IPS-20b (cell line): ENCODE measurements at regions not wholly inside any gene's neighbourhood (a gene's known extent, or its start where the extent isn't known, plus 50 kb on each side); places are given as distances from the start of the nearest gene placed in this dataset.
"Not testable (repeated sequence)": the region's sequence is repeated elsewhere in the genome, so short reads cannot be mapped to it uniquely, and the experiment has no call there.

Experiments used
- H3K27ac ChIP-seq: one replicate; pipeline ENCODE4 v1.5.1; 2013; ENCODE audit warnings: low read length
- H3K27me3 ChIP-seq: 2 replicates; pipeline ENCODE4 v1.6.1; 2013; ENCODE audit warnings: mild to moderate bottlenecking, low read length, inconsistent platforms; ENCODE audit not compliant: insufficient read depth
- H3K36me3 ChIP-seq: 2 replicates; pipeline ENCODE4 v1.6.1; 2013; ENCODE audit warnings: low read depth, mild to moderate bottlenecking, inconsistent platforms, low read length, moderate library complexity; ENCODE audit not compliant: insufficient read depth
- H3K4me1 ChIP-seq: 2 replicates; pipeline ENCODE4 v1.6.1; 2013; ENCODE audit warnings: mild to moderate bottlenecking, control low read depth, inconsistent platforms, low read length, moderate library complexity; ENCODE audit not compliant: insufficient read depth
- H3K4me3 ChIP-seq: 2 replicates; pipeline ENCODE4 v1.5.1; 2013; ENCODE audit warnings: mild to moderate bottlenecking, low read length, inconsistent platforms
- H3K9ac ChIP-seq: 2 replicates; pipeline ENCODE4 v1.6.1; 2013; ENCODE audit warnings: low read depth, mild to moderate bottlenecking, inconsistent platforms, low read length, moderate library complexity
- H3K9me3 ChIP-seq: 2 replicates; pipeline ENCODE4 v1.6.1; 2013; ENCODE audit warnings: mild to moderate bottlenecking, low read depth, low read length, inconsistent platforms; ENCODE audit not compliant: insufficient read depth

DNA sequence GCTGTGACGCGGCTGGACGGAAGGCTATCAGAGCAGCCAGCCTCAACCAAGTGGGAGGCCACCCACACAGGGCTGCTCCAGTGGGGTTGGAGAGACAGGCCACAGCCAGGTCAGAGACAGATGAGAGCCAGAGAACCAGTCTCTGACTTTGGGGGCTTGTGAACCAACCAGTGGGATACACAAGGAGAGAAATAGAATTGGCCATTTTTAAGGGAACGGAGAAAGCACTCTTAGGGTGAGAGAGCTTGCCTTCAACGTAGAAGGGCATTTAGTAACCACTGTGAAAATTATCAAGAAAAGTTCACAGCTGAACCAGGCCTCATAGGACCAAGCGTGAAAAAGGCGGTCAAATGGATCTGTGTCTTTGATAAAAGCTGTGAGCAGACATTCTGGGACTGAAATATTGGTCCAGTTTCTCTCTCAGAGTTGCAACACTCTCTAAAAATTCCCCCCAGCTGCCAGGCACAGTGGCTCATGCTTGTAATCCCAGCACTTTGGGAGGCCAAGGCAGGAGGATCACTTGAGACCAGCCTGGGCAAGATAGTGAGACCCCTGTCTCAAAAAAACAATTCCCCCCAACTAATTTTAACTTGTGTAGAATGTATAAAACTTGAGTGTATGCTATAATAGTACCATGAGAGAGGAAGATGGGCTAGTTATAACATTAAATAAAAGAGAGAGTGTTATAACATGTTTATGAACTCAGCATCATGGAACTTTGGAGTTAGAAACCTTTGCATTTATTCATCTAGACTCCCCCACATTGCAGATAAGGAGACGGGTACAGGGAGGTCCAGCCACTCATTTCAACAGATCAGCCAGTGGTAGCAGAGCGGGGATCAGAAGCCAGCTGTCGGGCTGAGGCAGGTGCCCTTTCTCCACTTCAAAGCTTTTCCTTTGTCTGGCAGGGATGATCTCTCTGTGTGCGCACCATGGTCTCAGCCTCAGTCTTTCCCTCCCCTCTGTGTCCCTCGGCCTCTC lies 132.2 kb downstream of the NPIPB11 start:
- H3K4me1 ChIP-seq, H3K9me3 ChIP-seq, H3K36me3 ChIP-seq, H3K4me3 ChIP-seq, H3K27ac ChIP-seq, H3K27me3 ChIP-seq, H3K9ac ChIP-seq: not testable (repeated sequence)

DNA sequence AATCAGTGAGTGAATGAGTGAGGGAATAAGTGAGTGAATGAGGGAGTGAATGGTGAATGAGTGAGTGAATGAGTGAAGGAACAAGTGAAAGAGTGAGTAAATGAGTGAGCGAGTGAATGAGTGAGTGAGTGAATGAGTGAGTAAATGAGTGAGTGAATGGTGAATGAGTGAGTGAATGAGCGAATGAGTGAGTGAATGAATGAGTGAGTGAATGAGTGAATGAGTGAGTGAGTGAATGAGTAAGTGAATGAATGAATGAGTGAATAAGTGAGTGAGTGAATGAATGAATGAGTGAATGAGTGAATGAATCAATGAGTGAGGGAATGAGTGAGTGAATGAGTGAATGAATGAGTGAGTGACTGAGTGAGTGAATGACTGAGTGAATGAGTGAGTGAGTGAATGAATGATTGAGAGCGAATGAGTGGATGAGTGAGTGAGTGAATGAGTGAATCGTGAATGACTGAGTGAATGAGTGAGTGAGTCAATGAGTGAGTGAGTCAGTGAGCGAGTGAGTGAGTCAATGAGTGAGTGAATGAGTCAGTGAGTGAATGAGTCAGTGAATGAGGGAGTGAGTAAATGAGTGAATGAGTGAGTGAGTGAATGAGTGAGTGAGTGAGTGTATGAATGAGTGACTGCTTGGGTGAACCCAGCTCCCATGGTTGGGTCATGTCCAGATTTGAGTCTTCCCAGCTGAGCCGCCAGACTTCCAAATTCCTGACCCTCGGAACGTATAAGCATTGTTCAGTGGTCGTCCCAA lies 133.0 kb downstream of the NPIPB11 start:
- H3K4me1 ChIP-seq, H3K36me3 ChIP-seq, H3K27ac ChIP-seq, H3K9me3 ChIP-seq, H3K9ac ChIP-seq, H3K27me3 ChIP-seq, H3K4me3 ChIP-seq: not testable (repeated sequence)

DNA sequence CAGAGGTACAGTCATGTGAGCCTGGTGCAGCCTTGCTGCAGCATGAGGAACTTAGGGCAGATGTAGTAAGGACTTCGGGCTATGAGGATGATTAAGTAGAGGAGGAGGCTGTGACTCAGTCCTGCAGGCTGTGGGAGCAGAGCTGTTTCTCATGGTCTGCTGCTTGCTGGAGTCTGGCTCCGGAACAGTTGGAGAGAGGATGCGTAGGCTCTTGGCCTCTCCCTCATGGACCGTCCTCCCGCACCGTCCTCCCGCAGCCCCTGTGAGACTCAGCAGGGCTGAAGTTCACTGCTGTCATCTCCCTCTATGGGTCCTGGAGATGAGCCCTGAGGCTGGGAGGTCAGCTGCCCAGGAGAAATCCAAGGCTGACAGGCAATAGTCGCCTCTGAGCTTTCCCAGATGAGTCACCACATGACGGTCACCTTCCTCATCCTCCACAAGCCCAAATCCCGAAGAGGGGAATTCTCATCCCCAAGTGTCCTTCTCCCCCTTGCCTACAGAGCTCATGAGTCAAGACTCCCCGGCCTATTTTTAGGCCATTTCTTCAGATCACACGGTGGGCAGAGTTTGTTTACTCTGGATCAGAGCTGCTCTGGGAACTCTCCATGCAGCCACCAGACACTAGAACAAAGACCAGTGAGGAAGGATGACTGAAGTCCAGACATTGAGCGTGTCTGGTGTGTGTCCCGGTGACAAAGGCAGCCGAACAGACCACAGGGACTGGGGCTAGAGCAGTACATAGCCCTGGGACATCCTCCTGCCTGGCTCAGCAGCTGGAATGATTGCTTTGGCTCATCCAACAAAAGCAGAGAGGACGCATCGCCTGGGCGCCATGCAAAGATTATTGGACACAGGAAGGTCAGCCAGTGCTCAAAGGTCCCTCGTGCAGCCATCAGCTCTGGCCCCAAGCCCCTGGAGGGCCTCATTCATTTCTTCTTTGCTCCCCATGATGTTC lies 134.5 kb downstream of the NPIPB11 start:
- not testable (repeated sequence) for H3K9me3 ChIP-seq, H3K9ac ChIP-seq, H3K36me3 ChIP-seq, H3K4me1 ChIP-seq, H3K4me3 ChIP-seq, H3K27ac ChIP-seq, H3K27me3 ChIP-seq

DNA sequence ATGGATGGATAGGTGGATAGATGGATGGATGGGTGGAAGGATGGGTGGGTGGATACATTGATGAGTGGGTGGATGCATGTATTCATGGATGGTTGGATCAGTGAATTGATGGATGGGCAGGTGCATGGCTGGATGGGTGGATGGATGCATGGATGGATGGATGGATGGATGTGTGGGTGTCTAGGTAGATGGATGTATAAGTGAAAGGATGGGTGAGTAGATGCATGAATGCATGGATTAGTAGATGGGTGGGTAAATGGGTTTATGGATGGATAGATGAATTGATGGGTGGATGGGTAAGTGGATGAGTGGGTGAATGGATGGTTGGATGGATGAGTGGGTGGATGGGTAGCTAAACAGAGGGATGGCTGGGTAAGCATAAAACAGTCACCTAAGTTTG lies 135.6 kb downstream of the NPIPB11 start:
- not testable (repeated sequence) for H3K36me3 ChIP-seq, H3K9me3 ChIP-seq, H3K4me3 ChIP-seq, H3K9ac ChIP-seq, H3K27me3 ChIP-seq, H3K4me1 ChIP-seq, H3K27ac ChIP-seq

GRCh38 chr16:29270033-29270432 lies 136.5 kb downstream of the NPIPB11 start:
- not testable (repeated sequence) for H3K27ac ChIP-seq, H3K27me3 ChIP-seq, H3K4me1 ChIP-seq, H3K4me3 ChIP-seq, H3K9ac ChIP-seq, H3K36me3 ChIP-seq, H3K9me3 ChIP-seq

- H3K9ac ChIP-seq, H3K27ac ChIP-seq, H3K4me3 ChIP-seq, H3K4me1 ChIP-seq, H3K9me3 ChIP-seq, H3K27me3 ChIP-seq, H3K36me3 ChIP-seq: not testable (repeated sequence)
Observed at GRCh38 chr16:29269192-29269811, 137.2 kb downstream of the NPIPB11 start.

- H3K4me1 ChIP-seq, H3K36me3 ChIP-seq, H3K9me3 ChIP-seq, H3K4me3 ChIP-seq, H3K27me3 ChIP-seq, H3K9ac ChIP-seq, H3K27ac ChIP-seq: not testable (repeated sequence)
Observed at GRCh38 chr16:29268785-29269191, 137.7 kb downstream of the NPIPB11 start.

GRCh38 chr16:29268348-29268747 lies 138.2 kb downstream of the NPIPB11 start:
- H3K9me3 ChIP-seq, H3K4me1 ChIP-seq, H3K4me3 ChIP-seq, H3K9ac ChIP-seq, H3K36me3 ChIP-seq, H3K27me3 ChIP-seq, H3K27ac ChIP-seq: not testable (repeated sequence)

GRCh38 chr16:29267891-29268290 lies 138.6 kb downstream of the NPIPB11 start:
- H3K4me3 ChIP-seq, H3K27ac ChIP-seq: not testable (repeated sequence)

GRCh38 chr16:29267055-29267619 lies 139.4 kb downstream of the NPIPB11 start:
- not testable (repeated sequence) for H3K4me1 ChIP-seq, H3K9ac ChIP-seq, H3K9me3 ChIP-seq, H3K27me3 ChIP-seq, H3K4me3 ChIP-seq, H3K36me3 ChIP-seq, H3K27ac ChIP-seq

More at GRCh38 chr16:29267891-29268290, 138.6 kb downstream of the NPIPB11 start:
- not testable (repeated sequence) for H3K4me1 ChIP-seq, H3K27me3 ChIP-seq, H3K9me3 ChIP-seq, H3K9ac ChIP-seq, H3K36me3 ChIP-seq

- not testable (repeated sequence) for H3K27me3 ChIP-seq, H3K4me3 ChIP-seq, H3K9me3 ChIP-seq, H3K27ac ChIP-seq, H3K36me3 ChIP-seq, H3K4me1 ChIP-seq, H3K9ac ChIP-seq
Observed at GRCh38 chr16:29266612-29267011, 139.9 kb downstream of the NPIPB11 start.
